SK-N-SH treated with all-trans-retinoic acid at 6 μM for 48 hours (cell line): ENCODE measurements at regions not wholly inside any gene's neighbourhood (a gene's known extent, or its start where the extent isn't known, plus 50 kb on each side); places are given as distances from the start of the nearest gene placed in this dataset.

Source experiments
- ATAC-seq: fragments of 200-7000 bp; cut with Tn5 transposase; 3 replicates; pipeline ENCODE4 v1.9.1; 2020; ENCODE audit warnings: mild to moderate bottlenecking, moderate library complexity
- ARNTL ChIP-seq: fragments of 450-650 bp; formaldehyde crosslinking; IDR thresholded peaks from 2 replicates; pipeline ENCODE4 v1.5.0; 2020; ENCODE audit warnings: low read depth, mild to moderate bottlenecking, moderate library complexity, borderline replicate concordance
- BACH2 ChIP-seq: fragments of 250-450 bp; sonication (Bioruptor Pico); IDR thresholded peaks from 2 replicates; pipeline ENCODE4 v1.9.0; 2021; ENCODE audit warnings: mild to moderate bottlenecking, borderline replicate concordance
- CSDC2 ChIP-seq: fragments of 250-450 bp; sonication (Bioruptor Pico); IDR thresholded peaks from 2 replicates; pipeline ENCODE4 v1.5.0; 2020; ENCODE audit warnings: mild to moderate bottlenecking, moderate library complexity
- ESRRG ChIP-seq: fragments of 250-450 bp; sonication (Bioruptor Pico); IDR thresholded peaks from 2 replicates; pipeline ENCODE4 v1.6.1; 2021; ENCODE audit warnings: mild to moderate bottlenecking
- GLIS3 ChIP-seq: fragments of 250-450 bp; sonication (Bioruptor Pico); IDR thresholded peaks from 2 replicates; pipeline ENCODE4 v1.5.0; 2020; ENCODE audit warnings: mild to moderate bottlenecking, moderate library complexity
- ISL1 ChIP-seq: fragments of 250-450 bp; sonication (Bioruptor Pico); IDR thresholded peaks from 2 replicates; pipeline ENCODE4 v2.1.2; 2022; ENCODE audit warnings: mild to moderate bottlenecking, moderate library complexity
- OSR1 ChIP-seq: fragments of 250-450 bp; sonication (Bioruptor Pico); IDR thresholded peaks from 2 replicates; pipeline ENCODE4 v1.8.0; 2022; ENCODE audit warnings: moderate library complexity, mild to moderate bottlenecking, inconsistent platforms
- RARB ChIP-seq: fragments of 250-450 bp; sonication (Bioruptor Pico); IDR thresholded peaks from 2 replicates; pipeline ENCODE4 v1.8.0; 2021; ENCODE audit warnings: mild to moderate bottlenecking, moderate library complexity
- SNAI2 ChIP-seq: fragments of 250-450 bp; sonication (Bioruptor Pico); IDR thresholded peaks from 2 replicates; pipeline ENCODE4 v1.5.0; 2020; ENCODE audit warnings: mild to moderate bottlenecking, moderate library complexity
- TCF4 ChIP-seq: fragments of 250-450 bp; sonication (Bioruptor Pico); IDR thresholded peaks from 2 replicates; pipeline ENCODE4 v1.8.0; 2021; ENCODE audit warnings: mild to moderate bottlenecking, moderate library complexity, borderline replicate concordance
- TOX ChIP-seq: fragments of 250-450 bp; sonication (Bioruptor Pico); IDR thresholded peaks from 2 replicates; pipeline ENCODE4 v1.8.0; 2021; ENCODE audit warnings: mild to moderate bottlenecking, moderate library complexity, borderline replicate concordance
- ZC3H10 ChIP-seq: fragments of 250-450 bp; sonication (Bioruptor Pico); IDR thresholded peaks from 2 replicates; pipeline ENCODE4 v1.5.1; 2021; ENCODE audit warnings: mild to moderate bottlenecking, moderate library complexity
- ZFP3 ChIP-seq: fragments of 250-450 bp; sonication (Bioruptor Pico); IDR thresholded peaks from 2 replicates; pipeline ENCODE4 v1.5.0; 2020; ENCODE audit warnings: mild to moderate bottlenecking, moderate library complexity
- ZFP30 ChIP-seq: fragments of 450-650 bp; formaldehyde crosslinking; IDR thresholded peaks from 2 replicates; pipeline ENCODE4 v1.5.0; 2022; ENCODE audit warnings: mild to moderate bottlenecking, moderate library complexity
- ZNF565 ChIP-seq: fragments of 450-650 bp; formaldehyde crosslinking; conservative IDR thresholded peaks from 2 replicates; pipeline ENCODE4 v1.5.0; 2020; ENCODE audit warnings: low read depth, mild to moderate bottlenecking, moderate library complexity
- ZNF70 ChIP-seq: fragments of 450-650 bp; formaldehyde crosslinking; IDR thresholded peaks from 2 replicates; pipeline ENCODE4 v1.5.0; 2020; ENCODE audit warnings: mild to moderate bottlenecking, moderate library complexity
- ZNF8 ChIP-seq: fragments of 450-650 bp; formaldehyde crosslinking; IDR thresholded peaks from 2 replicates; pipeline ENCODE4 v1.5.0; 2020; ENCODE audit warnings: mild to moderate bottlenecking, moderate library complexity
- TF ChIP-seq, protein P1 (sequence below): fragments of 250-450 bp; sonication (Bioruptor Pico); IDR thresholded peaks from 2 replicates; pipeline ENCODE4 v1.8.0; 2021; ENCODE audit warnings: low read depth, mild to moderate bottlenecking, moderate library complexity, borderline replicate concordance
- TF ChIP-seq, protein P2 (sequence below): fragments of 250-450 bp; sonication (Bioruptor Pico); IDR thresholded peaks from 2 replicates; pipeline ENCODE4 v1.5.1; 2020; ENCODE audit warnings: low read depth, mild to moderate bottlenecking, moderate library complexity
- TF ChIP-seq, protein P3 (sequence below): fragments of 250-450 bp; sonication (Bioruptor Pico); IDR thresholded peaks from 2 replicates; pipeline ENCODE4 v1.5.0; 2020; ENCODE audit warnings: mild to moderate bottlenecking, moderate library complexity

GRCh38 chr6:17182961-17183360 lies 81.1 kb downstream of the STMND1 start:
- no peak for TF ChIP-seq GLIS3
- TF ChIP-seq, all 23 proteins: peak for 0
- ATAC-seq: no peak

GRCh38 chr6:17186925-17187324 lies 85.1 kb downstream of the STMND1 start:
- ATAC-seq: no peak
- no peak for TF ChIP-seq TCF4 (CRISPR knock-in tag)
- no peak for TF ChIP-seq ZFP30
- no peak for TF ChIP-seq ARNTL (CRISPR knock-in tag)
- TF ChIP-seq CSDC2: no peak
- TF ChIP-seq, protein P1, sequence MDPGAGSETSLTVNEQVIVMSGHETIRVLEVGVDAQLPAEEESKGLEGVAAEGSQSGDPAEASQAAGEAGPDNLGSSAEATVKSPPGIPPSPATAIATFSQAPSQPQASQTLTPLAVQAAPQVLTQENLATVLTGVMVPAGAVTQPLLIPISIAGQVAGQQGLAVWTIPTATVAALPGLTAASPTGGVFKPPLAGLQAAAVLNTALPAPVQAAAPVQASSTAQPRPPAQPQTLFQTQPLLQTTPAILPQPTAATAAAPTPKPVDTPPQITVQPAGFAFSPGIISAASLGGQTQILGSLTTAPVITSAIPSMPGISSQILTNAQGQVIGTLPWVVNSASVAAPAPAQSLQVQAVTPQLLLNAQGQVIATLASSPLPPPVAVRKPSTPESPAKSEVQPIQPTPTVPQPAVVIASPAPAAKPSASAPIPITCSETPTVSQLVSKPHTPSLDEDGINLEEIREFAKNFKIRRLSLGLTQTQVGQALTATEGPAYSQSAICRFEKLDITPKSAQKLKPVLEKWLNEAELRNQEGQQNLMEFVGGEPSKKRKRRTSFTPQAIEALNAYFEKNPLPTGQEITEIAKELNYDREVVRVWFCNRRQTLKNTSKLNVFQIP (CRISPR knock-in tag): no peak
- TF ChIP-seq GLIS3: no peak
- no peak for TF ChIP-seq RARB (CRISPR knock-in tag)
- TF ChIP-seq TOX: no peak
- no peak for TF ChIP-seq ZNF565 (CRISPR knock-in tag)
- TF ChIP-seq ISL1: no peak
- TF ChIP-seq ZC3H10 (CRISPR knock-in tag): no peak
- no peak for TF ChIP-seq ZNF70 (CRISPR knock-in tag)
- TF ChIP-seq, all 23 proteins: peak for 0

- ATAC-seq: no peak
Observed at GRCh38 chr6:17193106-17193775, 87.9 kb upstream of the RBM24 start.

DNA sequence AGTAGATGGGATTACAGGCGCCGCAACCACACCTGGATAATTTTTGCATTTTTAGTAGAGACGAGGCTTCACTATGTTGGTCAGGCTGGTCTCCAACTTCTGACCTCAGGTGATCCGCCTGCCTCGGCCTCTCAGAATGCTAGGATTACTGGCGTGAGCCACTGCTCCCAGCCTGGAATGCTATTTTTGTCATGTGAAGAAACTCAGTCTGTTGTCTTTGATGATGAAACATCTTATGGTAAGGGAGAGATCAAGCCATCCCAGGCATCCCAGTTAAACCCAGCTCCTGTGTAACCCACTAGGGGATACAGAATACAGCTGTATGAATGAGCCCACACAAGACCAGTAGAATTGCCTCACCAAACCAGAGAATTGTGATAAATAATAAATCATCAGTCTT lies 83.6 kb upstream of the RBM24 start:
- ATAC-seq: no peak
- TF ChIP-seq ZNF8: no peak
- no peak for TF ChIP-seq ZNF565 (CRISPR knock-in tag)
- TF ChIP-seq, protein P2, sequence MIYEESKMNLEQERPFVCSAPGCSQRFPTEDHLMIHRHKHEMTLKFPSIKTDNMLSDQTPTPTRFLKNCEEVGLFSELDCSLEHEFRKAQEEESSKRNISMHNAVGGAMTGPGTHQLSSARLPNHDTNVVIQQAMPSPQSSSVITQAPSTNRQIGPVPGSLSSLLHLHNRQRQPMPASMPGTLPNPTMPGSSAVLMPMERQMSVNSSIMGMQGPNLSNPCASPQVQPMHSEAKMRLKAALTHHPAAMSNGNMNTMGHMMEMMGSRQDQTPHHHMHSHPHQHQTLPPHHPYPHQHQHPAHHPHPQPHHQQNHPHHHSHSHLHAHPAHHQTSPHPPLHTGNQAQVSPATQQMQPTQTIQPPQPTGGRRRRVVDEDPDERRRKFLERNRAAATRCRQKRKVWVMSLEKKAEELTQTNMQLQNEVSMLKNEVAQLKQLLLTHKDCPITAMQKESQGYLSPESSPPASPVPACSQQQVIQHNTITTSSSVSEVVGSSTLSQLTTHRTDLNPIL (CRISPR knock-in tag): no peak
- TF ChIP-seq ESRRG (CRISPR knock-in tag): no peak
- TF ChIP-seq RARB (CRISPR knock-in tag): no peak
- no peak for TF ChIP-seq OSR1 (CRISPR knock-in tag)
- TF ChIP-seq ZFP30: no peak
- no peak for TF ChIP-seq ZFP3 (CRISPR knock-in tag)
- no peak for TF ChIP-seq TOX
- TF ChIP-seq TCF4 (CRISPR knock-in tag): no peak
- no peak for TF ChIP-seq ISL1
- TF ChIP-seq GLIS3: no peak
- no peak for TF ChIP-seq SNAI2 (CRISPR knock-in tag)
- TF ChIP-seq, protein P3, sequence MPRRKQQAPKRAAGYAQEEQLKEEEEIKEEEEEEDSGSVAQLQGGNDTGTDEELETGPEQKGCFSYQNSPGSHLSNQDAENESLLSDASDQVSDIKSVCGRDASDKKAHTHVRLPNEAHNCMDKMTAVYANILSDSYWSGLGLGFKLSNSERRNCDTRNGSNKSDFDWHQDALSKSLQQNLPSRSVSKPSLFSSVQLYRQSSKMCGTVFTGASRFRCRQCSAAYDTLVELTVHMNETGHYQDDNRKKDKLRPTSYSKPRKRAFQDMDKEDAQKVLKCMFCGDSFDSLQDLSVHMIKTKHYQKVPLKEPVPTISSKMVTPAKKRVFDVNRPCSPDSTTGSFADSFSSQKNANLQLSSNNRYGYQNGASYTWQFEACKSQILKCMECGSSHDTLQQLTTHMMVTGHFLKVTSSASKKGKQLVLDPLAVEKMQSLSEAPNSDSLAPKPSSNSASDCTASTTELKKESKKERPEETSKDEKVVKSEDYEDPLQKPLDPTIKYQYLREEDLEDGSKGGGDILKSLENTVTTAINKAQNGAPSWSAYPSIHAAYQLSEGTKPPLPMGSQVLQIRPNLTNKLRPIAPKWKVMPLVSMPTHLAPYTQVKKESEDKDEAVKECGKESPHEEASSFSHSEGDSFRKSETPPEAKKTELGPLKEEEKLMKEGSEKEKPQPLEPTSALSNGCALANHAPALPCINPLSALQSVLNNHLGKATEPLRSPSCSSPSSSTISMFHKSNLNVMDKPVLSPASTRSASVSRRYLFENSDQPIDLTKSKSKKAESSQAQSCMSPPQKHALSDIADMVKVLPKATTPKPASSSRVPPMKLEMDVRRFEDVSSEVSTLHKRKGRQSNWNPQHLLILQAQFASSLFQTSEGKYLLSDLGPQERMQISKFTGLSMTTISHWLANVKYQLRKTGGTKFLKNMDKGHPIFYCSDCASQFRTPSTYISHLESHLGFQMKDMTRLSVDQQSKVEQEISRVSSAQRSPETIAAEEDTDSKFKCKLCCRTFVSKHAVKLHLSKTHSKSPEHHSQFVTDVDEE (CRISPR knock-in tag): no peak
- no peak for TF ChIP-seq ZC3H10 (CRISPR knock-in tag)
- TF ChIP-seq, protein P1 (CRISPR knock-in tag): no peak
- no peak for TF ChIP-seq BACH2 (CRISPR knock-in tag)
- TF ChIP-seq ARNTL (CRISPR knock-in tag): no peak

More at GRCh38 chr6:17193106-17193775, 87.9 kb upstream of the RBM24 start:
- TF ChIP-seq, protein P1 (CRISPR knock-in tag): no peak
- no peak for TF ChIP-seq OSR1 (CRISPR knock-in tag)
- TF ChIP-seq, protein P3 (CRISPR knock-in tag): no peak
- TF ChIP-seq ISL1: no peak
- TF ChIP-seq, all 23 proteins: peak for 0
